ENCODE measurements at regions not wholly inside any gene's neighbourhood (a gene's known extent, or its start where the extent isn't known, plus 50 kb on each side); places are given as distances from the start of the nearest gene placed in this dataset.

GRCh38 chr18:47758000-47758399, 172.5 kb downstream of the SMAD2 start:
- no peak for DNase-seq

DNA sequence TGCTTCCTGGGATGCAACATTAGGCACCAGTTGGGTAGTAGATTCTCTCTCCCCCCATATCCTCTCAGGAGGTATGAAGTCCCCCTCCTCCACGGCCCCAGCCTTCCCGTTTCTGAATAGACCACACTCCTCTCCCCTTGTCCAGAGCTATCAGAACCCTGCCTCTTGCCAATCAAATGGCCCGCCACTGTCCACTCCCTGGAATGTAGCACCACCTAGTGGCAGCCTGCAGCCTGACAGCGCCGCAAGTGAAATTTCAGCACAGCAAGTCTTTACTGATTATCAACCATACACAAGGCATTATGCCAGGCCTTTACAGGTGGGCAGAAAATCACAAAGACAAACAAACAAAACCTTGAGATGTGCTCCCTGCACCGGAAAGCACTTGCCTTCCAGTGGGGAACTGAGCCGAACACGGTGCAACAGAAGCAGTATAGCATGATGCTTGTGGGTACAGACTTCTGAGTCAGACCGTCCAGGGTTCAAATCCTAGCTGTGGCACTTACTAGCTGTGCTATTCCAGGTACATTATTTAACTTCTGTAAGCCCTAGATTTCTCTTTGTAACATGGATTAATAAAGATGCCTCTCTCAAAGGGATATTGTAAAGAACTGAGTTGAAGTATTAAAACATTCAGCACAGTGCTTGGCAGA, 174.0 kb downstream of the SMAD2 start:
- DNase-seq = peak; percentile 8 to 23

DNA sequence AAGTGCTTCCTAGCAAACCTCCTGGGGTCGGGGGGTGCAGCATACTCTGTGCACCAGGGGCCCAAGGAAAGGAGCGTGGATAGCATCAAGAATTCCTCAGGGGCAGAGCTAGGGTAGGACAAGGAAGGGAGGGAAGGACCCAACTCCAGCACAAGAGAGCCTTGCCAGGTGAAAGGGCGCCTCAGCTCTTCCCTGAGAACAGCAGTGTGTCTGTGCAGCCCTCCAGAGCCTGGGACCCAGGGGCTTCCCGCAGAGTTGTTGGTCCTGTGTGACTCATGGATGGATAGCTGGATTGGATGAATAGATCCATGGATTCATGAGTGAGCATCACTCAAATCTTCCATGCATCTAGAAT, 175.4 kb downstream of the SMAD2 start:
- DNase-seq = no peak

GRCh38 chr18:47754311-47755101, 176.0 kb downstream of the SMAD2 start:
- DNase-seq = peak in 1 of 2 donors; percentile 3

DNA sequence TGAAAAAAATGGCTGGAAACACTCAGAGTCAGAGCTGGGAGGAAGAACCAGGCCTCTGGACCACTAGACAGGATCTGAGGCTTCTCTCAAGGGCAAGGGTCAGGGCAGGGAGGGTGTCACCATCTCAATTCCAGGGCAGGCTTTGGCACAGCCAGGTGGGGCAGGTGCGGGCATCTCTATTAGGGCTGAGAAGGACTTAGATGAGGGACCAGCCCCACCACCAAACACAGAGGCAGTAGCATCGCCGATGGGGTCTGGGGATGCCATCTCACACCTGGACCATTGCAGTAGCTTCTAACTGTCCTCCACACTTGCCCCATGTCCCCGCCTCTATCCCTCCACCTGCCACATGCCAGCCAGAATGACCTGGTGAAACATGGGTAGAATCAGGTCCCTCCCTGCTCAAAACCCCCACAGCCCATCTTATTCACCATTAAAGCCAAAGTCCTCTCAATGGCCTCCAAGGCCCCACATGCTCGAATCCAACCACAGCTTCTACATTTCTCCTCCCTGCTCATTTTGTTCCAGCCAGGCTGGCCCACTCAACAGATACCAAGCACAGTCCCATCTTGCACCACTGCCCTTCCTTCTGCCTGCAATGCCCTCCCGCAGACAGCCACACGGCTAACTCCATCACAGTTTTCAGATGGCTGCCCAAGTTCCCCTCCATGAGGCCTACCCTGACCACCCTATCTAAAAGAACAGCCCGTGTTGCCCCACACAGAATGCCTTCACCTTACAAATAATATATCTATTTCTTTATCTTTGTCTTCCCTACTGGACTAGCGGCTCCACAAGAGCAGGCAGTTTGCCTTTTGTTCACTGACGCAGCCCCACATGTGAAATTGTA, 177.4 kb downstream of the SMAD2 start:
- no peak for DNase-seq

GRCh38 chr18:47750889-47751423, 179.5 kb downstream of the SMAD2 start:
- DNase-seq = no peak

DNA sequence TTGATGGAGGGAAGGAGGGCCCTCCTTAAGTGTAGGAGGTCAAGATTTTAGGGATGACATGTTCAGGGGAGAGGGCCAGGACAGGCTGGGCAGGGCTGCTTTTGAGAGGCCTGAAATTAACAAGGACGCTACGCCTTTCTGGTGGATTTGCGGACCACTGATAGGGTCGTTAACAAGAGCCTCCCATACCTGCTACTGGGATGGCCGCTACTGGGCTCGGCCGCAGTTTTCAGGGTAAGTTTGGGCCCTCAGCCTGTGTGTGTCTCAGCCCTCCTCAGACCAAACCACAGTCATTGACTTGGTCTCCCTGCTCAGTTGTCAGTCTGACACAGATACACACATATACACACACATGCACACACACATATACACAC, 180.9 kb downstream of the SMAD2 start:
- DNase-seq = no peak

GRCh38 chr18:47748847-47749599, 181.4 kb downstream of the SMAD2 start:
- peak; percentile 50 to 55 for DNase-seq

DNA sequence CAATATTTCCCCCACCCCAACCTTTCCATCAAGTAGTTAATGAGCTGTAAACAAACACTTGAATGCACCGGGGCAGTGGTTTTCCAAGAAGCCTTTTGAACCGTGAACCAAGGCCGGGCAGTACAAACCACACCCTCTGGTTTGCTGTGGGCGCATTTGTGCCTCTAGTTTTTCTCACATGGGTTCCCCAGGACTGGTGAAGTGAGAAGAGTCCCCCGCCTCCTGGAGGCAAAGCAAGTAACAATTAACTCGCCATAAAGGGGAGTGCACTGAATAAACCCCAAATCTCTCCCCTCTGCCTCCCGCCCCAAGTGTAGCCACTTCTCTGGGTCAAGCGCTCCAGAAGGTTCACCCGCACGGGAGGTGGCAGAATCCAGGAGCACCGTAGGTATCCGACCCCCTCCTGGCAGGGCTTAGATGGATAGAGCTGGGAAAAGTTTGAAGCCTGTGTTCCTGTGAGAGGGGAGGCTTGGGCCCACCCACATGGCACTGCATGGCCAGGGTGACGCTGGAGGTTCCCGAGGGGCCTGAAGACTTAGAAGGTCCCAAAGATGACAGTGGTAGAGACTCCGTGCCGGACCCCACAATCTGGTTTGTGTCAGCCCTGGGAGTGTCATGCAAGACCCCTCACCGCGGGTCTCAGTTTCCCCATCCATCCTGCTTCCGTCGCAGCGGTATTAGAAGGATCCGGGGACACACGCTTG, 182.2 kb downstream of the SMAD2 start:
- DNase-seq = no peak

GRCh38 chr18:47747260-47747795, 183.1 kb downstream of the SMAD2 start:
- no peak for DNase-seq

DNA sequence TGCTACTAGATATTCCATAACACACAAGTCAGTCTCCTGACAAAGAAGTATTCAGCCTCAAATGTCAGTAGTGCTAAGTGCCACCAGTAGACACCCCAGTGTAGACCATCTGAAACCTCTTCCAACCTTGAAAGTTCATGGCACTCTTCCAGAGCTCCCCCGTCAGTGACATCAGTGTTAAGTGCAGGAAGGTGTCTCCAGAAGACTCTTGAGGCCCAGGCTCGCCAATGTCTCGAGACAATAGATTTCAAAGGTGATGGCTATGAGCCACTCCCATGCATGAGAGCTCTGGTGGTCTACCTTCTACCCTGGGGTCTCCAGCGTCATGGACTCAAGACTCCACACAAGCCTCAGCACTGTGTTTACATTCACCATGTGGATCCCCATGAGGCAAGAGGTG, 183.8 kb downstream of the SMAD2 start:
- DNase-seq = no peak

GRCh38 chr18:47745227-47745626, 185.2 kb downstream of the SMAD2 start:
- no peak for DNase-seq

- no peak for DNase-seq
Observed at GRCh38 chr18:47737956-47738355, 192.5 kb downstream of the SMAD2 start.

GRCh38 chr18:47737198-47737830, 193.1 kb downstream of the SMAD2 start:
- no peak for DNase-seq

- no peak for DNase-seq
Observed at GRCh38 chr18:47736376-47737140, 193.9 kb downstream of the SMAD2 start.

GRCh38 chr18:47735041-47735702, 195.3 kb downstream of the SMAD2 start:
- DNase-seq = no peak

GRCh38 chr18:47731276-47731675, 199.2 kb downstream of the SMAD2 start:
- DNase-seq = no peak

- DNase-seq = no peak
Observed at GRCh38 chr18:47730795-47731194, 199.7 kb downstream of the SMAD2 start.

GRCh38 chr18:47729356-47729755, 201.1 kb downstream of the SMAD2 start:
- DNase-seq = no peak

GRCh38 chr18:47728921-47729320, 201.5 kb downstream of the SMAD2 start:
- DNase-seq = no peak

Data from bone marrow (tissue), 2 donors.